DMS114 treated with DMSO at 0.1 percent for 48 hours (cell line): ENCODE measurements at regions not wholly inside any gene's neighbourhood (a gene's known extent, or its start where the extent isn't known, plus 50 kb on each side); places are given as distances from the start of the nearest gene placed in this dataset.

Experiments
- DNase-seq: peaks from one replicate; lab custom pipeline; 2025; ENCODE audit not compliant: unreplicated experiment; lab: John Stamatoyannopoulos, UW

DNA sequence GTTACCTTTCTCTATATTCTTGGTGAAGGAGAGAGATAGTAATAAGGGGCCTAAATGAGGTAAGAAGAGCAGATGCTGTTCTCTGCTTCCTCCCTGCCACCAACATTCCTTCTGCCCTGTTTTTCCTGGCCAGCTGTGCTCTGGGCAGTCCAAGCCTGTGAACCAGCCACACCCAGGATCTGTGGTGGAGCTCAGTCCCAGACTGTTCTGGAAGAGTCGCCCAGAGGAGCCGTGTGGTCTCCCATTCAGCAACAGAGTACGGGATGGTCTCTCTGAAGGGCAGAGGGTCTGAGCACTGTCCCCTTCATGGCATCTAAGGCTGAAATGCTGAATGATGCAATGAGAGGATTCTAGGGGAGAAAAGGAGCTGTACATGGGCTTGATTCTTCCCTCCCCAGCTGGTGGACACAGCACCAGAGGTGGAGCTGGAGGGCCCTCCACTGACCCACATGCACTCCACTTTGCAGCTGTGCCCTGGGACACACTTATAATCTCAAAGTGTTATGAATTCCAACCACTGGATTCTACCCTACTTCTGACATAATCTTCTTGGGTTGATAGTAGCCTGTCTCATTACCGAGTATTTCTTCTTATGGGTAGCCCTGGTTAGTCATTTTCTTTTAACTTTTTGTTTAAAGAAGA, 70.8 kb upstream of the RPS23 start:
- DNase-seq = no peak

DNA sequence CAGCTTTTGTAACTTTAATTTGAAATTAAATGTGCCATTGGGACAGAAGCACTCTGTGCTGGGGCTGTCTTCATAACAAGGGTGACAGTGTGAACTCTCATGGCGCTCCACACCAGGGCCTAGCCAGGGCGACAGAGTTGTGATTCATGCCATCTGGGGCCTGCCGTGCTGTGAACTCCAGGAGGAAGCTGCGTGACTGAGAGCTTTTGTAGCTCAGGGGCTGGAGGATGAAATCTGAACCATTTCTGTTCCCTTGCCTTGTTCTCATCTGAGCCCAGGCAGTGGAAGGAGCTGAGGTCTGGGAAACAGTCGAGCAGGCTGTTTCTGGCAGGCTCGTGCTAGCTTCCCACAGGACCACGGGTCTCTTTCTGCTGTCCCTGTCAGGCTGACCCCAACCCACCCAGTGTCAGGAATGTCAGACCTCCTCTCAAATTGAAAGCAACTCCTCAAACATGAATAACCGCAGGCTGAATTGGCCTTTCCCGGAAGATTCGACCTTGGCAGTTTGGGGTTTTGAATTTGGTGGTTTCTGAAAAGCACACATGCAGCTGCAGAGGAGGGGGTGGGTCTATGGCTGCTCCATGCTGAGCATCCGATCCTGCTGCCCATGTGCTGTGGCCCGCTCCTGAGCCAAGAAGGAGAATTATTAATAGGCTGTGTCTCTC, 69.2 kb upstream of the RPS23 start:
- DNase-seq = no peak

DNA sequence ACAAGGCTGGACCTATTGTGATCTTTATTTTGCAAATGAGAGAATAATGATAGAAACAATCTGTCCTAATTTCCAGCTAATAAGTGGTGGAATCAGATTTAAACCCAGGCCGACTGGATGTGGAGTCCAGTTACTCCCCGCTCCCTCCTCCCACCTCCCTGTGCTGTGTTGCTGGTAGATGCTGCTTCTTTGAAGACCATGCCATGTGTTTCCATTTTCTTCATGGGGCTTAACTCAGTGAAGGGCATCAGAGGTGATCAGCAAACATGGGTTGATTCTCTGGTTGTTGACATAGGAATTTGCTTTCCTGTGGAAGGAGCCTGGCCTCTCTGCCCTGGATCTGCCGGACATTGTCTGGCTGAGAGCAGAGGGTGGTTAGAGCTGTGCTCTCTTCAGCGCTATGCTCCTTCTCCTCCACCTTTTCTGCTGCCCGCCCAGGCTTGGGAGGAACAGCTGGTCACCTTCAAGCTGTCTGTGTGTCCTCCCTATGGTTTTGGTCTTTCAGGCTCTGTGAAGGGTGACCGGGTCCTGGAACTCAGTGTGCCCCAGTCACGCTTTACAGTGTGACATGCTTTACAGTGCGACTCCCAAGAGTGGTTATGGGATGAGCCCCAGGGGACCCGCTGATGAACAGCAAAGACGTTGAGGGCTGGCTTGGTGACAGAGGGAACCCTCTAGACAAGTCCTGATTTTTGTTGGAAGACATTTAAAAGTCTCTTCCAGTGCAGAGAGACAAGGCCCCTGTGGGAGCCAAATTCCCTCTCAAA, 68.4 kb upstream of the RPS23 start:
- no peak for DNase-seq

DNA sequence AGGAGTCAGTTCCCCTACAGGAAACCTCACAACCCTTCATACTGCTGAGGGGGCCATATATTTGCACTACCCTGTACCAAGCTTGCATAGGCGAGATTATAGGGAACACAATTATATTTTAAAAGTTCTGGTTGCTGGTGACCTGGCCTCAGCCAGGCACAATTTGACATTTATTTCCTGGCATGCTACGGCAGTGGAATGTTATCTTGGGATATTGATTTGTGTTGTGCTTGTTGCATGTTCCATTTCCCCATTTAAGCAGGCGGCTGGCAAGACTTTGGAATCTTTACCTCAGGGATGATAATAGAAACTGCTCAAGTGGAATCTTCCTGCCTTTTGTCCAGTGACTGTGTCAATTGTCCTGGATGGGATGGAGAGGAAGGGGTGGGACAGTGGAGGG, 67.0 kb upstream of the RPS23 start:
- DNase-seq = no peak

DNA sequence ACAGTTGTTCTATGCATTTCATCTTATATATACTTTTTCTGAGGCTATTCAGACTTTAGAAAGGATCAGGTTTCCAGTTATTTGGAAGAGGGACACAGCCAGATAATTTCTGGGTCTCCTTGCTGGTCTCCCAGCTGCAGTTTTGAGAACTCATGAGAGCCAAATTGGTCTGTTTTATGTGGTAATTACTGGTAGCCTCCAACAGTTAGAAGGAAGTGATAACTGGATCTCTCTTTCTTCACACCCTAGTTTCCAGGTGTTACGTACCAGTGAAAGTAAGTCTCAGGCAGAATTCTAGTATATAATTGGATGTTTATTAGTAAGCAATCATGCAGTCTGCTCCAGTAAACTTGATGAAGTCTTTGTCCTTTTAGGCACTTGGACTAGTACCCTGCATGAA, 63.2 kb upstream of the RPS23 start:
- no peak for DNase-seq

DNA sequence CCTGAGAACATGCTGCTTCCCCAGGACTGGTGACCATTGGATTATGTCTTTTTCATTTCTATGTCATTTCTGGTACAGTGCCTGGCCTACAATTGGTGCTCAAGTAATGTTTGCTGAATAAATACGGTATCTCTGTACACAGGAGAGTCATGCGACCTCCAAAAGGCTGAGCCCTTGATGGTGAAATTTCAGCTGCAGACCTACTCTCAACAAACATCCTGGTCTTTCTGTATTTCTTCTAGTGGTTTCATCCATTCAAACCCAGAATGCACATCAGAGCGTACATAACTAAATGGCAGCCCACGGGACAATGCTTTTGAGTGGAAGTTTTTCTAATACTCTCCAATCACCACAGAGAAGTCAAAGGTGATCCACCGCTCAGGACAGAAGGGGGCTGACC, 62.6 kb upstream of the RPS23 start:
- DNase-seq = no peak

DNA sequence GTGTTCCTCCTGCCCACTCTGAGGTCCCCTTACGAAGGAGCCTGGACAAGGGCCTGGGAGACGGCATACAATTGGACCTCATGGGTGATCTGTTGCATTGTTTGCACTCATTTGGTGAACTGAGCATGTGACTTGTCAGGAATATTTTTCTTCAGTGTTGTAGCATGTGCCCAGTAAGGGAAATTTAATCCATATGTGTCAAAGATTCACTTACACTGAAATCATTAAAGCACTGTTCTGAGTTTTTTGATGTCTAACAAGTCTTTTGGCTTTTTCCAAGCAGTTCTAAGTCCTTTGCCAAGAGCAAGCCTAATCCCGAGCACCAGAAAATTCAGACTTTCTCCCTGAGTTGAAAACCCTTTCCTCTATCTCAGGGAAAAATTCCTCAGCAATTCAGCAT, 61.6 kb upstream of the RPS23 start:
- DNase-seq = no peak

DNA sequence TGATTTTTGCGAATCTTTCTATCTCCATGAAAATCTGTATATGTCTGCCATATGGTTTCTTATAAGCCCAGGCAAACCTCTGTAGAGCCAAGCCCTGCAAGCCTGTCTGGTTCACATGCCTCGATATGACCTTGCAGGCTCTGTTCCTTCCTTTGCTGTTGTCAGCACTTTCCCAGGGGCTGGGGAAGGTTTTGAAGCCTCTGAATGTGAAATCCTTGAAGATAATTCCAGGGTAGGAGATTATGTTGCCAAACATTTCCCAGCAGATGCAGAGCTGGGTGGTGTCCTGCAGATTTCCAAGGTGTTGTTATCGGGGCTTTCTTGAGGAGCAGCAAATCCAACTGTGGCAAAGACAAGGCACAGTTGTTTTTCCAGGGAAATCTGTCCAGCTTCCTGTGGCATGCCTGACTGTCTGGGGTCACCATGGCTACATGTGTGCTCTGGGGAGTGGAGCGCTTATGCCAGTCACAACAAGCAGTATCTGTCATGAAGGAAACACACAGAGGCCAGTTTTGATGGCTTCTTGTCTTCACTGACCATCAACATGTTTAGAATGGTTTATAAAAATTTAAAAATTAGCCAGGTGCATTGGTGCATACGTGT, 60.7 kb upstream of the RPS23 start:
- no peak for DNase-seq

DNA sequence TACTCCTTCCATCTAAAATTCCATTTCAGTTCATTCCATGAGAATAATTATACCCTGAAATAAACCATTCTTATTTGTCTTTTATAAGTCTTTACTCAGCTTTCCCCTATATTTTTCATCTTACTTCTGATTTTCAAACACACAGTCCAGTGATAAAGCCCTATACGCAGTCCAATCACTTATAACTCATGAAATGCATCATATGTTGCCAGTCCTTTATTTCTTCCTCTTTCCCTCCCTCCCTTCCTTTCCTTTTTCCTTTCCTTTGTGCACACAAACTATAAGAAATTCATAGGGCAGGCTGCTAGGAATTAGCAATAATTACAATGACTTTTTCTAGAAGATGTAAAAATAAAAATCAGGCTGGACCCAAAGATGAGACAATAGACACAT, 58.8 kb upstream of the RPS23 start:
- DNase-seq = no peak

DNA sequence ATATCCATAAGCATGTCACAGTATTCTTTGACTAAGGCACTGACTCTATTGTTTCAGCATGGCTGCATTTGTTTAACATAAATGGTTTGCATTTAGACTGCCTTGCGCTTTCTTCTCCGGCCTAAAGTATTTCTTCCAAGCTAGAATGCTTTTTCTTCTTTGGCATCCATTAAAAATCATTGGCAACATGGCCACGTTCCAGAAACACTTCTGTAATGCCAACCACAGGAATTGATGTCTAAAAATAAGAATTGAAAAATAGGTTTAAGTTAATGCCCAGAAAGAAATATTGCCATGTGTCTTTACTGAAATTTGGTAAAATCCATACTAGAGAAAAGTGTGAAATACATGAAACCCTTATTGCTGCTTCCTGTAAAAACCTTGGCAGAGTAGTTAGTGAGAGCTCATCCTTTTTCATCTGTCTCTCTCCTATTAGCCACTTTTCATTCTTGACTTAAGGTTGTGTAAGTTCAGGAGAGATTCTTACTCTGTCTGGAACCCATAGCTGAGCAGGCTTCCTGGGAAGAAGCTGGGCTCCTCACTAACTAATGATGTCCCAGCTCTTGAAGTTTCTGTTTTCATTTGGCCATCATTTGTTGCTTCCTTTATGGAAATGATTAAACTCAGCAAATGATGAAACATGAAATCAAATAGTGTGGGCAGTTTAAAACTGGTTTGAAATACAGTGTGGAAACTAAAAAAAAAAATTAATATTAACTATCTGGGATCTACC, 58.2 kb upstream of the RPS23 start:
- no peak for DNase-seq

DNA sequence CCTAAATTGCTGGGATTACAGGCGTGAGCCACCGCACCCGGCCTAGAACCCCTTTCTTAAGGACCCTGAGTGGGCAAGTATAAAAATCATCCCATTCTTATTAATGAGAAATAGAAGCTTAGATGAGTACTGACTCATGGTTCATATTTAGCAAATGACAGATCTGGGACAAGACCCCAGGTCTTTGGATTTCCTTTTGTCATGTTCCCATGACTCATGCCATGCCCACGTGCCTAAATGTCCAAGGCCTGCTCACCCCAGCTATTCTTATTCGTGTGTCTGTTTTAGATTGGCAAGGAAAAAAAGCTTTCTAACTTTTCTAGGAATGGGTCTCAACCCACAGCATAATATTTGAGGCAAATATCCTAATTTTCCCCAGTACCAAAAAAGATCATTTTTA, 57.7 kb upstream of the RPS23 start:
- DNase-seq = no peak

DNA sequence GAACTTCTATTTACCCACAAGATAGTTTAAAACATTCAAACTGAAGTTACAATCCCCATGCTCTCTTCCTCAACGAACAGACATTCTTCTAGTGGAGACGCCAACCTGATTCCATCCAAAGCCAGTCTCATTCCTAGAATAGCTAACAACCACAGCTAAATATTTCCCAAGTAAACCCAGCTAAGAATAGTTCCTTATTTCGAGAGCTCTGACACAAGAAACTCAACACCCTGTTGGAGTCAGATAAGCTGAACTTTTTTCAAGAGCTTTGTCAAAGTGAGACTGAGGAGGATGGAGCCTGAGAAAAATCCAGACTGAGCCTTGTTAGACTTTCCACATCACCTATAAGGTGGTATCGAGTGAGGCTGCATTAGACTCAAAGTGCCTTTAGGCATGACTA, 56.7 kb upstream of the RPS23 start:
- DNase-seq = no peak

DNA sequence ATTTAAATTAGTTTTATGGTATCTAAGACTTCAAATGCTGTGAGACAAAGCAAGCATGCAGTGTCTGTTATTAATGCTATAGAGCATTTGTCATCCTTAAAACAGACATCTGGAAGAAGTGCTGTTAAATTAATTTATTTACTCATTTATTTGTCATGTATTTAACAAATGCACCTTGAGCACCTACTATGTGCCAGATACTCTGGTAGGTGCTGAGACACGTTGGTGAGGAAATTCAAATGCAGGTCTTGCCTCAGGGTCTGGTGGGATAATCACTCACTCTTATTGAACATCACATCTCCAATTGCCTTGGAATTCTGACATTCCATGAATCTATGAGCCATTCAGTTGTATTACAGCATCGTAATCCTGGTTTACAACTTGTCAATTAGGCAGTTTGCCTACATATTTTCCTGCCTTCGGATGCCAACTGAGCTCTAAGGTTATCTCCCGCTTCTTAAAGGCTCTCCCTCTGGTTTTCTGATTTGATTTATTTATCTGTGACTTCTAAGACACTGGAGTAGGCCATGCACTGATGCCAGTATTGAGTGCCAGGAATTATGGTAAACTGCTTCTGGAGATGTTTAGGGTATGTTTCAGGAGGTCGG, 56.0 kb upstream of the RPS23 start:
- no peak for DNase-seq

DNA sequence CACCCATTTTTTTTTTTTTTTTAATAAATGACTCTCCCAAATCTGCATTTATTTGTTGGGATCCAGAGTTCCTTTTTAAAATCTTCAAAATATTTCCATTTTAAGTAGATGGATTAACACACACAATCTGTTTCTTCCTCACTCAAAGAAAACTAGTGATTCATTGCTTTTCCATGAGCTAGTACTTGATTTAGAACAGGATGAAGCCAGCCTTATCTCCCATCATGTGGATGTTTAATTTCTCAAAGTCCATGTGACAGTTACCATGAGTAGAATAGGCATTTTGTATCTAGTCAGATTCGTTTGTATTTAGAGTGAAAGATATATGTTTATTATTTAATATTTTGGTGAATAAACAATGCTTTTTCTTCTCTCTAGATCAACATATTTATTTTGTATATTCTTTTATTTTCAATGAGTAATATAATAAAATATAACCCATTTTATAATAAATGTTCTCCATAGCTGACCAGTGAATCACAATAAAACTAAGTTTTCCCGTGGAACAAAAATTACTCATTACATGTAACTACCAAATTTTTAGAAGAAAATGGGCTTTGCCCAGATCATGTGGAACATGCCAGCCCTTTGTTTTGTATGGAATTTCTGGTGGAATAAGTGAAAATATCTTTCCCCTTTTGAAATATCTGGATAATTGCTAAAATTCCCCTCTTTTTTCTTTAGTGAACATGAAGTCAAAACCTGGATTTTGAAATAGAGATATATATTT, 54.9 kb upstream of the RPS23 start:
- no peak for DNase-seq

DNA sequence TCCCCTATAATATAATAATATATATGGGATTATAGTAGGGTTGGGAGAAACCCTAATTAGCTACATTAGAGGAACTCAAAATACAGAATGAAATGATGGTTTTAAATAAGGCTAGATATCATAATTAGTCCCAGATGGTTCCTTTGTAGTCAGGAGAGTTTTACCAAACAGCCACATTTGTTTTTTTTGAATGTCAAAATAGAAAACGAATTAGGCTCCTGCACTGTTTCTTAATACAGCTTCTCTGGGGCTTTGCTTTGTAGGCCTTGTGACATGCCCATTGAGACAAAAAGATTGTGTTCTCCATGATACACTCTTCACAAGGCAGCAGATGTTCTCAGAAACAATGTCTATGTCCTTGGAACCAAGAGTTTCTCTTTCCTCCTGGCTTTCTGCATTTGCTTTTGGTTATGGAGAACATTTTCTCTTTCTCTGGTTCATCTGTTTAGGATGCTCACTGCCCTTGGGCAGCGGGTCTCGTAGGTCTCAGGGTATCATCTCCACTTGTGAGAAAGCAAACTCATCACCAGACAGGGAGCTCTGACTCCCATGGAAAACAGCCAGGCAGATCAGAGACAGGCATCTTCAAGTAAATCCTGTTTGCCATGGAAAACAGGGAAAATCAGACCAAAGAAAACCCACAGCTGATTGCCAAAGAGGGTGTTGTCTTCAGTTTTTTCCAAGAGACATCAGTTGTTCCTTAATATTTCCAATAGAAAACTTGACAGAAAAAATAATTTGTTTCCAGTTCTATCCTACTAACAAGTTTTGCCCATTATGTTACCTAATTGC, 54.1 kb upstream of the RPS23 start:
- no peak for DNase-seq

DNA sequence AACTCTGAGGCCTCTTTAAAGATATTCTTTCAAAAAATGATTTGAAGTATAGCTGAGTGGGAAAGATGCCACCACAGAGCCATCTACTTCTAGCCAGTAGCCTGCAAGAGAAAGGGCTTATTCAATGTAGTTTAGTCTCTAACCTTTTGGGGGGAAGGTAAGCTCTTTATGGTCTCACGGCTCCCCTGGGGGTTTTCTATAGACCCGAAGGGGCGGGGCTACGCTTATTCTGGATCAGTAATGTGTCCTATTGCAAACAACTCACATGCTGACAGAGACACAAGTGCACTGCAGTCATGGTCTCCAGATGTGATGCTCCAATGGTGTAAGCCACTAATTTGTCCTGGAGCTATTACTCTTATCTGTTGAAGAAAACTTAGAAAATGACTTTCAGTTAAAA, 53.4 kb upstream of the RPS23 start:
- no peak for DNase-seq

DNA sequence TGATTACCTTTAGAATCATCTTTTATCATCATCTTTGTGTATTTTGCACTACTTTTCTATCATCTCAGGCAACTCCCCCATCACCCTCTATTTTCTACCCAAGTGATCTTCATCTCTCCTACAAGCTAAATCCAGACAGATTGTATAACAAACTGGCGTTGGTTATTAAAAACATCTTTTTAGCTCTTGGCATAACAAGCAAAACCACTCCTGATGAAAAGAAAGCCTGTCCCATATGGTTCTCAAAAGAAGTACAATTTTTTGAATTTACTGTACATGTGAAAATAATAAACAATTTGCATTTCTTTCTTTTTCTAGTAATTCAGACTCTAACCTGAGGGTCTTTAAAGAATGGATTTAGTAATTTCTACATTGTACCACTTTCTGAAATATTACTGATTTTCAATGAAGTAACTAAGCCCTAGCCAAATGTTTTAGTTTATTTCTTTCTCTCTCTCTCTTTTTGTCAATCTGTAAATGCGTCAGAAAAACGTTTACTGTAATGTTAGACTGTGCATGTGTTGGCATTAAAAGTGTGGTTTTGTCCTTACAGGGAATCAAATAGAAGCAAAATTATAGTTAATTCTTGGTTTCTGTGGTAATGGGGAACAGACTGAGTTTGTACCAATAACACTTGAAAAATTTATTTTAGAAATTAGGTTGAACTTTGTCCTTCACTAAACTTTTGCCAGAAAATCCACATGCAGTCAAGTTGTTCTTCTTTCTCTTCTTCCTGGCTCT, 52.5 kb upstream of the RPS23 start:
- no peak for DNase-seq

DNA sequence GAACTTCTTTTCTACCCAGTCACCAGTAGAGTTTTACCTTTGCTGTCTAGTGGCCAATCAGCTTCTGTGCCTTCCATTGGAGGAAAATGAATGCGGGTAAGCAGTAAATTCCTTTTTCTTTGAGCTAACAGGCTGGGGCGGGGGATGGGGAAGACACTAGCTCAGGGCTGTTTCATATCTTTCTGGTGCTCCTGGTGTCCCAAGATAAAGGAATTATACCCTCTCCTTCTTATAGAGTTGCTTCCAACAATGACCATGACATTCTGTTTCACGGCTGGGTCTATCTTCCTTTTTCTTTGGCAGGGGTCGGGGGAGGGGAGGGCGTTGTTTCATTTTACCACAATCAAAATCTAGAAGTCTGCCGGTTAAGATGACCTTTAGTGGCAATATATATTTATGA, 51.2 kb upstream of the RPS23 start:
- DNase-seq = no peak
